GM21529 (cell line): ENCODE measurements at regions not wholly inside any gene's neighbourhood (a gene's known extent, or its start where the extent isn't known, plus 50 kb on each side); places are given as distances from the start of the nearest gene placed in this dataset.

Source experiments
- ATAC-seq: cut with Tn5 transposase; IDR thresholded peaks from one replicate; pipeline ENCODE4 v1.9.1; 2021; ENCODE audit not compliant: unreplicated experiment

- ATAC-seq = no peak
Measured at GRCh38 chr9:134227451-134228411, 63.4 kb upstream of the RNU6ATAC start.

- no peak for ATAC-seq
Measured at GRCh38 chr9:134228649-134229048, 64.3 kb upstream of the RNU6ATAC start.

- no peak for ATAC-seq
Measured at GRCh38 chr9:134229466-134230091, 65.2 kb upstream of the RNU6ATAC start.

- ATAC-seq = no peak
Measured at GRCh38 chr9:134230092-134230941, 66.0 kb upstream of the RNU6ATAC start.

- no peak for ATAC-seq
Measured at GRCh38 chr9:134230942-134231325, 66.6 kb upstream of the RNU6ATAC start.

GRCh38 chr9:134231330-134231745 is 67.0 kb upstream of the RNU6ATAC start:
- ATAC-seq = no peak

- no peak for ATAC-seq
Measured at GRCh38 chr9:134231767-134232166, 67.4 kb upstream of the RNU6ATAC start.

GRCh38 chr9:134233022-134233421 is 68.7 kb upstream of the RNU6ATAC start:
- ATAC-seq = no peak

- ATAC-seq = no peak
Measured at GRCh38 chr9:134234001-134234660, 69.8 kb upstream of the RNU6ATAC start.

- no peak for ATAC-seq
Measured at GRCh38 chr9:134234687-134235359, 70.5 kb upstream of the RNU6ATAC start.

GRCh38 chr9:134235366-134235765 is 71.0 kb upstream of the RNU6ATAC start:
- ATAC-seq = no peak

GRCh38 chr9:134236001-134236421 is 71.6 kb upstream of the RNU6ATAC start:
- no peak for ATAC-seq

GRCh38 chr9:134236935-134237629 is 72.7 kb upstream of the RNU6ATAC start:
- ATAC-seq = no peak

- no peak for ATAC-seq
Measured at GRCh38 chr9:134237630-134238265, 73.4 kb upstream of the RNU6ATAC start.

- ATAC-seq = no peak
Measured at GRCh38 chr9:134239130-134239903, 75.0 kb upstream of the RNU6ATAC start.

GRCh38 chr9:134239939-134240338 is 75.6 kb upstream of the RNU6ATAC start:
- ATAC-seq = no peak

- ATAC-seq = no peak
Measured at GRCh38 chr9:134240361-134240760, 76.0 kb upstream of the RNU6ATAC start.

- no peak for ATAC-seq
Measured at GRCh38 chr9:134242706-134243105, 78.3 kb upstream of the RNU6ATAC start.
